HG03378 (cell line): ENCODE measurements at regions not wholly inside any gene's neighbourhood (a gene's known extent, or its start where the extent isn't known, plus 50 kb on each side); places are given as distances from the start of the nearest gene placed in this dataset.
"Not testable (repeated sequence)": the region's sequence is repeated elsewhere in the genome, so short reads cannot be mapped to it uniquely, and the experiment has no call there.

Experiments used
- ATAC-seq: cut with Tn5 transposase; IDR thresholded peaks from one replicate; pipeline ENCODE4 v1.9.1; 2021; ENCODE audit warnings: mild to moderate bottlenecking, moderate library complexity; ENCODE audit not compliant: unreplicated experiment

DNA sequence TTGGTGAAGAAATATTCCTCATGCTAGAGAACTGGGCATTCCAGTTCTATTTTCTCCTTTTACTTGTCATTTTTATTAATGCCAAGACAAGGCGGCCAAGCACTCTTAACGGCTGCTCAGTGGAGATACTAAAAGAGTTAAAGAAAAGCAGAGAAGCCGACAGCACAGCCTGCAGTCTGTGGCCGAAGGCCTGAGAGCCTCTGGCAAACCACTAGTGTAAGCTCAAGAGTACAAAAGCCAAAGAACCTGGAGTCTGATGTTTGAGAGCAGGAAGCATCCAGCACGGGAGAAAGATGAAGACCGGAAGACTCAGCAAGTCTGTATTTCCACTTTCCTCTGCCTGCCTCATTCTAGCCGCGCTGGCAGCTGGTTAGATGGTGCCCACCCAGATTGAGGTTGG, 167.1 kb upstream of the FUT9 start:
- no peak for ATAC-seq

DNA sequence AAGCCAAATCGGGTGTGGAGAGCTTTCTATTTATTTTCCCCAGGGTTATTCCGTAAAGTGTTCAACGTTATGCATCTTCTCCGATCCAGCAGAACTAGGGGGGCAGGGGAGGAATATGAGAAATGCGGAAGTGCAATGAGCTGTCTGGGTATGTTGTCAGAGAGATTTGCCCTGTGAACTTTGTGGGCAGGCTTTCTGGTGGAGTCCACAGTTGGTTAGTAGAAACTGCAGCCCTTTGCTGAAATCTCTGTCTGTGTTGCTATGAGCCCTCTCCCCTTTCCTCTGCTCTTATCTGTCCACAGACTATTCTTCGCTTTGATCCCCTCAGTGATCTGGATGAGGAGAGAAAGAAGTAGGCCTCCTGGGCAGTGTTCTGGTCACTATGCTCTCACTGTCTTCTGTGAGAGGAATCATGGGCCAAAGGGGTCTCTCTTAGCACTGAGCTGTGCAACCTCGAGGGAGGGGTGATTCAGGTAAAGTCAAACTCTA, 158.9 kb upstream of the FUT9 start:
- ATAC-seq = no peak

DNA sequence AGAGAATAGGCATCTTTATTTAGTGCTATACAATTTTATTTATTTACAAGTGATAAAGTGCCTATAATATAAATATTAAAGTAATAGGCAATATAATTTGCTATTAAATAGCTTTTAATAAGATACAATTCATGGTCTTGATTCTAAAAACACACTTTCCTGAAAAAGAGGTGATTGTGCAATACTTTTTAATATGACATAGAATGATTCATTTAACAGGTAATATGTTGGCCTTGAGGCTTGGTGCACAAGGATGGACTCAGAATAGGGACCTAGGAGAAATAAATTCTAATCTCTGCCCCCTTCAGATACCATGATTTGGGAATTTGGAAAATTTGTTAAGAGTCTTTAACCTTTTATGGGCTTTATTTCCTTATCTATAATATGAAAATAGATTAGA, 149.9 kb upstream of the FUT9 start:
- no peak for ATAC-seq

DNA sequence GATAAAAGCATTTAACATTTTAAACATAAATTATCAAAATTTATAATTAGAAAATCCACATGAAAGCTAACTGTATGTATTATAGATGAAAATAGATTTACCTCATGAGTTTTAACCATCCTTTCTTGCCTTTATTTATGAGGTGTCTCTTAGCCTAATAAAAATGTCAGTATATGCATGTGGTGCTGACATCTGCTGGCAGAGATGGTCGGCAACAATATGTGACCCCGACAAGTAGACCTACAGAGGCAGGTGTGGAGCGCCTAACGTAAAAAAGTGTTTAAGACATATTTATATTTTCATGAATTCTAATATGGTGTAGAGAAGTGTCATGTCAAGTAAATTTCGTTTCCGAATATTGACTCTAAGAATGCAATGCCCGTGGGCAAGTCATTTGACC, 149.0 kb upstream of the FUT9 start:
- ATAC-seq = no peak

DNA sequence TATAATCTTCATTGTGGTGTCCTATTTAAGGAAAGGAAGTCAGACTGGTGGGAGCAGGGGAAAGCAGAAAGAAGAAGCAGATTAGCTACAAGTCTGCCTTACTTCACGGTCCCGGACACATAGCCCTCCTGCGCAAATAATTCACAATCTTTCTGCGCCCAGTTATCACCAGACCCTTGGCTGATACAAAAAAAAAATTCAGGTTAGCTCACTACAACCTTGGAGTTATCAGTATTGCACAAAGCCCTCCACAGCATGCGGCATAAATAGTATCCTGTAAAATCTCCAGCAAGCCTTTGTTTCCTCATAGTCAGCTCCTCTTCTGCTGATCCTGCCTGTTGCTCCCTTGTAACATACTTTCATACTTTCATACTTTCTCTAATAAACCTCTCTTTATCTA, 148.6 kb upstream of the FUT9 start:
- ATAC-seq = no peak

DNA sequence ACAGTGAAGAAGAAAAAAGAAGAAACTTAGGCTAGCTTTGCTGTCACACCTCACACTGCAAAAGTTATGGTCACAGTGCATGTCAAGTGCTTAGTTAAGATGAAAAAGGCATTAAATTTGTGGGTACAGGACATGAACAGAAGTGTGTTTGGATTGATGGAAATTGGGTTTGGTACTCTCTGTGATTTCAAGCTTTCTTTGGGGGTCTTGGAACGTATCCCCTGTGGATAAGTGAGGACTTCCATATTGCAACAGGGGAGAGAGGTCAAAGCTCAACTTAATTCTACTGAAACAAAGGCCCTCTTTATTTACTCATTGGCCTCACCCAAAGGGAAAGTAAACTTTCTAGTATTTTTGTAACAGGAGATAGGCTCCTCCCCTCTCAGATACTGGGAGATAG, 138.3 kb upstream of the FUT9 start:
- no peak for ATAC-seq

DNA sequence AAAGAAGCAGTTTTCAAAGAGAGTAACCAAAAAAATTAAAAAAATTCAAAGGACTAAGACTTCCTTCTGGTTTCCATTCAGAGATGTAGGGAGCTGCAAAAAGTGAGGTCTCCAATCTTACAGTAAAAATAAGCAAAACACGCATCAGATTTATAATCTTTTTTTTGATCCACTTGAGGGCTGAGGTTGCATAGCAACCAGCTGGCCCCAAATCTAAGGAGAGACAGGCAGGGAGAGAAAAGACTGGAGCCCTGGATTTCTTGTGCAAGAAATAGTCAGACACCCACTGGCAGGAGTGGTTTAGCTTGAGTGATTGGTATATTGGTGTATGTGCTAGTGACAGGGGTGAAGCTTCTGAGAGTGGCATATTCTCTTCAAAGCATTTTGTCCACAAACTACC, 135.9 kb upstream of the FUT9 start:
- no peak for ATAC-seq

DNA sequence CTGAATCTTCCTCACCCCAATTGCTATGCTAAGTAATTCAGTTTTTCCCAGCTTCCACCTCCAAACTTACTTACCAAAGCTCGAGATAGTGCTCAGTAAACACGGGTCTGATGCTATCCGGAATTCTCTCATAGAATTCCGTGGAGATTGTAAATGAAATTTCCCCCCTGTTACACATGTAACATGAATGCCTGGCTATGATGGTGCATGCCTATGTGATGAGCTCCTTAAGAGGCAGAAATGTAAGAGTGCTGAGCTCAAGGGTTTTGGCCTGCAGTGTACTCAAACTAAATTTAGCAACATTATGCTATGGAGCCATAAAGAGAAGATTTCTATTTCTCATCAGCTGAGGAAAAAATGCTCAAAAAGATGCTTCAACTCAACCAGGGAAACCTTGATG, 133.4 kb upstream of the FUT9 start:
- no peak for ATAC-seq

DNA sequence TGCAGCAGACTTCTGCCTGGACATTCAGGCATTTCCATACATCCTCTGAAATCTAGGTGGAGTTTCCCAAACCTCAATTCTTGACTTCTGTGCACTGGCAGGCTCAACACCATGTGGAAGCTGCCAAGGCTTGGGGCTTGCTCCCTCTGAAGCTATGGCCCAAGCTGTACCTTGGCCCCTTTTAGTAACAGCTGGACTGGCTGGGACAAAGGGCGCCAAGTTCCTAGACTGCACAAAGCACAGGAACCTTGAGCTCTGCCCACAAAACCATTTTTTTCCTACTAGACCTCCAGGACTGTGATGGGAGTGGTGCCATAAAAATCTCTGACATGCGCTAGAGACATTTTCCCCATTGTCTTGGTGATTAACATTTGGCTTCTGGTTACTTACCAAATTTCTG, 127.1 kb upstream of the FUT9 start:
- ATAC-seq = not testable (repeated sequence)

DNA sequence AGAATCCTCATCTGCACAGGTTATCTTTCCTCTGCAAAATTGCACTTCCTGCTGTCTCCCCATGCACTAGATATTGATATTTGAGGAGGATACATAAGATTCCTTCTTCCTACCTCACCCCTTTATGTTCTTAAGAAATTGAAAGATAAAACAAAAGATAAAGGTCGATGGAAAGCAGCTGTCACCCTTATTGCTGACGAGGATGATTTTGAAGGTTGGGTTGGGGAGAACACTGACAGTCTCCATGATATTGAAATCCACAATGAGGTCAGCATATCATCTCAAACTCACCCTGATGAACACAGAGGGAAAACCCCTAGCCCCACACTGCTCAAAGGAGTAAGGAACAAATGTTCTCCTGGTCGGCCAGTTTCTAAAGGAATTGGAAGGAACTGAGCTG, 110.6 kb upstream of the FUT9 start:
- no peak for ATAC-seq

DNA sequence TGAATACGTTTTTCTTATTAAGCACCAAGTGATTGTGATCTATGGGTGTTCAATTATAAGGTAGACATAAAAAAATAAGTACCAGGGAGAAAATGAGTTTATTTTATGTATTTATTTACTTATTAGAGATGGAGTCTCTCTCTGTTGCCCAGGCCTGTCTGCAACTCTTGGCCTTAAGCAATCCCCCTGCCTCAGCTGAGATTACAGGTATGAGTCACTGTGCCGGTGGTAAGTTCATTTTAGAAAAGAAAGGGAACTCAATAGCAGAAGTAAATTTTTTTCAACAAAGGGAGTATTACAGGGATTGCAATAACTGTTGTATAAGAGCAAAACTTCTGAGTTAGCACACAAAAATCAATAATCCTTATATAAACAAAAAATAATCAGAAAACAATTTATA, 98.7 kb upstream of the FUT9 start:
- no peak for ATAC-seq

DNA sequence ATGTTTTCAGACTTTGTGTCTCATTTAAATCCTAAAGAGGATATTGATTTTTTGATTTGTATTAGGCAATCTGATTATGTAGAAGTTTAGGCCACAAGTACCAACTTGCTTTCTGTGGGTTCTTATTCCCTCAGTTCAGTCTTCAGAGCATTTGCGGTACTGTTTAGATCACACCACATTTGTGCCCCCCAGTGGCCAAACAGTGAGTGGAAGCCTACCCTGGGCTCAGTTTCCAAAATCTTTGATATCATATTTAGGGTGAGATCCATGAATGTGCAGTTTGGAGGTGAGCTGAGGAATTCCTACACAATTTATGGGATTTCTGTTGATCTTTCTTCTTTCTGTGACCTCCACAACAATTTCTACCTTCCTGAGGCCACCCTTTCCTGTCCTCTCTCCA, 92.3 kb upstream of the FUT9 start:
- peak; percentile 55 for ATAC-seq

DNA sequence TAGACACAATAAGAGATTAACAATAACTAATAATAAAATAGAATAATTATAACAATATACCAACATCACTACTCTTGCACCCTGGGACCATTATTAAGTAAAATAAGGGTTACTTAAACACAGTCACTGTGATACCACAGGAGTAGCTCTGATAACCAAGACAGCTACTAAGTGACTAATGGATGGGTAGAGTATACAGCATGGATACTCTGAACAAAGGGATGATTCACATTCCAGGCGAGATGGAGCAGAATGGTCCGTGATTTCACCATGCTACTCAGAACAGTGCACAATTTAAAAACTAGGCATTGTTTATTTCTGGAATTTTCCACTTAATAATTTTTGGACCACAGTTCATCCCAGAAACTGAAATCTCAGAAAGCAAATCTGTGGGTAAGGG, 80.0 kb upstream of the FUT9 start:
- ATAC-seq = no peak

DNA sequence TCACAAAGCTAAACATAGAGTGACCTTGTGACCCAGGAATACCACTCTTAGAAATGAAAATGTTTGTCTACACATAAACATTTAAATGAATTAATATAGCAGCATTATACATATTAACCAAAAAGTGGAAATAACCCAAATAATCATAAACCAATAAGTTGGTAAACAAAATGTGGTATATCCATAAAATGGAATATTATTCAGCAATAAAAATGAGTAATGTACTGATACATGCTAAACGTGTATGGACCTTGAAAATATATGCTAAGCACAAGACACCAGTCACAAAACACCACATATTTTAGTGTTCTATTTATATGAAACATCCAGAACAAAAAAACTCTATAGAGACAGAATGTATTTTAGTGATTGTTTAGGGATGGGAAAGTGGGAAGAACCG, 68.9 kb upstream of the FUT9 start:
- ATAC-seq = no peak

DNA sequence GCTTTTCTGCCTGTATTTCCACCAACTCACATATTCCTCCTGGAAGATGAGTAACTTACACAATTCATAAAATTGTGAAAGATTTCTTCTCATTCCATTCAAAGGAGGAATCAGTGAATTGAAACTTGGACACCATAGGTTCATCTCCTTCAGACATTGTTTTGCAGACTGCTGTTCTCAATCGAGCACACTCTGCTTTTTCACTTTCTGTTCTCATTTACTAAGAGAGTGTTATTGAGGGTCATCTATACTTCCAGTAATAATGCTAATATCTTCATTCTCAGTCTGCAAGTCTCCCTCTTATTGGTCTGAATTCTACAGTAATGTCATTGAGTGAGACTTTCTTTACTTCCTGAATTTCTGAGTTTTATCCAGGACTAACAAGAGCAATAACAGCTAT, 67.5 kb upstream of the FUT9 start:
- ATAC-seq = no peak

DNA sequence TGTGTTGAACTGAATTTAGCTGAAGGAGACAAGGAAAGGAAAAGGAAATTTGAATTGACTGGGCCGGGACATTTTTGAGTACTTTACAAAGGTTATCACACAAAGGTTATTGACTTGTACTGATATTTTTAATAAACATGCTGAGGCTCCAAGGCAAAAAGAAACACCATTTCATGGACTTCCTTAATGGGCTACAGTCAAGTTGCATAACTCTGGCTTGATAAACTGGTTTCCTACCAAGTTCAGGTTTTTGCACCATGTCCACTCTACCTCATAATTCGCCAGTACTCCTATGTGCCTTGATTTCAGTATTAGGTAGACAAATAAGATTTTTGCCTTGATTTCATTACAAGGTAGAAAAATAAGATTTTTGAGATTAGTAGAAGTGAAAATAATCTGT, 65.8 kb upstream of the FUT9 start:
- no peak for ATAC-seq

DNA sequence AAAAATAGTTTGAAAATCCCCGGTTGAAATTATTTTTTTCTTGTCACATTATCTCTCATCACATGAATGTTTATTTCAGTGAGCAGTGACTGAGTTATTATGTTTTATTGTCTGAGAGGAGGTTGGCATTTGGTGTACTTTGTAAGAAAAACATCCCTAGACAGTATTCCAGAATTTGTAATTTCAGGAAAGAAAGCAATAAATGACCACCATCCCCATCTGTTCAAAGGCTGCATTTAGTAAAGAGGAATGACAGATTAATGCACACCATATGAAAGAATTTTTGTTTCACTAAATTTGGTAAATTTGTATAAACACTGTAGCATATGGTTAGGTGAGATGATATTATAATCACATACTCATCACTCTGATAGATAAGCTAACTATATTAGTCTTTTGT, 57.1 kb upstream of the FUT9 start:
- ATAC-seq = no peak

DNA sequence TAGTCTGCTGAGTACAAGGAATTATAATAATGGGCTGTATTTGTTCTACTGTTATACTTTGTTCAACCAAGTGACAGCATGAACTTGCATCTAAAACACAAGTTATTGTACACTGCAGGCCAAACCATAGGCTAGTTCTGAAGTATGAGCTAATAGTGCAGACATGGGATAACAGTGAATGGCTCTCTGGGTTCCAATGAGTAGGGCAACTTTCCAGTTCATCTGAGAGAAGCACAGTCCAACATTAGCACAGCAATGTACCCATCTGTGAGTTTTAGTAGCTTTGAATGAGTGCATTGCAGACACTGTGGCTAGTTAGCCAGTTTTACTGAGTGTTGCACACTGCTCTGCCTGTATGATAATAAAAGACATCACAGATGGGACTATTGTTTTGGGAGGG, 56.5 kb upstream of the FUT9 start:
- no peak for ATAC-seq
